Vagina (tissue), 2 donors: ENCODE measurements at regions not wholly inside any gene's neighbourhood (a gene's known extent, or its start where the extent isn't known, plus 50 kb on each side); places are given as distances from the start of the nearest gene placed in this dataset.

Experiments
- POLR2A ChIP-seq, 2 donors: fragments of 450-650 bp; IDR thresholded peaks; one replicate each; pipeline ENCODE4 v1.6.1; 2017; ENCODE audit warnings: antibody characterized with exemption in 2 of 2, mild to moderate bottlenecking in 2 of 2, moderate library complexity in 2 of 2
- TF ChIP-seq, protein P1 (sequence below), 3 experiments: fragments of 450-650 bp in 2 of 3; fragments of 200-600 bp in 1 of 3; sonication (generic) in 1 of 3; IDR thresholded peaks; one replicate each; pipeline ENCODE4 v1.5.1; 2017 to 2019; ENCODE audit warnings: antibody characterized with exemption in 3 of 3, mild to moderate bottlenecking in 2 of 3, moderate library complexity in 2 of 3

- TF ChIP-seq, protein P1, sequence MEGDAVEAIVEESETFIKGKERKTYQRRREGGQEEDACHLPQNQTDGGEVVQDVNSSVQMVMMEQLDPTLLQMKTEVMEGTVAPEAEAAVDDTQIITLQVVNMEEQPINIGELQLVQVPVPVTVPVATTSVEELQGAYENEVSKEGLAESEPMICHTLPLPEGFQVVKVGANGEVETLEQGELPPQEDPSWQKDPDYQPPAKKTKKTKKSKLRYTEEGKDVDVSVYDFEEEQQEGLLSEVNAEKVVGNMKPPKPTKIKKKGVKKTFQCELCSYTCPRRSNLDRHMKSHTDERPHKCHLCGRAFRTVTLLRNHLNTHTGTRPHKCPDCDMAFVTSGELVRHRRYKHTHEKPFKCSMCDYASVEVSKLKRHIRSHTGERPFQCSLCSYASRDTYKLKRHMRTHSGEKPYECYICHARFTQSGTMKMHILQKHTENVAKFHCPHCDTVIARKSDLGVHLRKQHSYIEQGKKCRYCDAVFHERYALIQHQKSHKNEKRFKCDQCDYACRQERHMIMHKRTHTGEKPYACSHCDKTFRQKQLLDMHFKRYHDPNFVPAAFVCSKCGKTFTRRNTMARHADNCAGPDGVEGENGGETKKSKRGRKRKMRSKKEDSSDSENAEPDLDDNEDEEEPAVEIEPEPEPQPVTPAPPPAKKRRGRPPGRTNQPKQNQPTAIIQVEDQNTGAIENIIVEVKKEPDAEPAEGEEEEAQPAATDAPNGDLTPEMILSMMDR (IDR thresholded peaks at IDR 0.05), result no peak
- TF ChIP-seq POLR2A (IDR thresholded peaks at IDR 0.05), result no peak
These were observed 324.7 kb upstream of the USP24 start for GRCh38 chr1:55539652-55540512.
